GM12878 (cell line): ENCODE measurements at regions not wholly inside any gene's neighbourhood (a gene's known extent, or its start where the extent isn't known, plus 50 kb on each side); places are given as distances from the start of the nearest gene placed in this dataset.

Experiments
- ATAC-seq: fragments of 200-7000 bp; cut with Tn5 transposase; 3 replicates; pipeline ENCODE4 v1.9.1; 2020; ENCODE audit warnings: mild to moderate bottlenecking, moderate library complexity
- BruUV-seq: library from RNA; stranded (reverse); fragments of 400-500 nt; replicated peaks from 2 replicates; lab custom pipeline; 2021; lab: Mats Ljungman, UMichigan
- CTCF ChIA-PET: fragments of 300-600 bp; sonication (Branson Sonifier 250); formaldehyde crosslinking; extraction: SDS; loops from one replicate; lab custom pipeline; 2021; ENCODE audit warnings: inconsistent platforms; lab: Yijun Ruan, JAX
- POLR2A ChIA-PET: fragments of 350-600 bp; formaldehyde crosslinking; extraction: SDS; loops from one replicate; lab custom pipeline; 2021; ENCODE audit warnings: inconsistent platforms; lab: Charles Lee
- RAD21 ChIA-PET: fragments of 300-600 bp; sonication (Branson Sonifier 250); formaldehyde crosslinking; loops from one replicate; lab custom pipeline; 2023; ENCODE audit warnings: antibody characterized with exemption; ENCODE audit not compliant: unreplicated experiment; lab: Charles Lee
- SMC1A ChIA-PET: fragments of 300-600 bp; sonication (Branson Sonifier 250); formaldehyde crosslinking; loops from one replicate; lab custom pipeline; 2023; ENCODE audit not compliant: unreplicated experiment, uncharacterized antibody; lab: Charles Lee
- DNase-seq: peaks from one replicate; pipeline ENCODE4 v3.0.0-alpha.2; 2011; ENCODE audit warnings: low read depth, low spot score
- FAIRE-seq: peaks from 3 replicates; lab custom pipeline; 2011; peaks lifted over from hg19 to GRCh38; lab: Jason Lieb, UNC
- H2AFZ ChIP-seq: 2 replicates; pipeline ENCODE4 v1.6.0; 2011; ENCODE audit warnings: low read depth, low read length, control low read depth; ENCODE audit not compliant: control insufficient read depth
- H3K27ac ChIP-seq: 2 replicates; pipeline ENCODE4 v1.5.1; 2011; ENCODE audit warnings: control low read depth; ENCODE audit not compliant: control insufficient read depth, insufficient read depth
- H3K27me3 ChIP-seq, 2 experiments: replicated peaks in 1 of 2; 2 replicates each; pipeline versions ENCODE4 v1.6.0 to v1.6.1; 2011; ENCODE audit warnings: low read length in 1 of 2; ENCODE audit not compliant: control insufficient read depth in 2 of 2, insufficient read depth in 2 of 2
- H3K36me3 ChIP-seq, 2 experiments: 2 replicates each; pipeline ENCODE4 v1.5.1; 2011; ENCODE audit warnings: low read length in 1 of 2; ENCODE audit not compliant: control insufficient read depth in 2 of 2, insufficient read depth in 2 of 2
- H3K4me1 ChIP-seq: 2 replicates; pipeline ENCODE4 v1.6.1; 2011; ENCODE audit warnings: mild to moderate bottlenecking, low read length, moderate library complexity, mixed read lengths; ENCODE audit not compliant: control insufficient read depth, insufficient read depth
- H3K4me2 ChIP-seq: 2 replicates; pipeline ENCODE4 v1.6.0; 2011; ENCODE audit warnings: control low read depth; ENCODE audit not compliant: control insufficient read depth, insufficient read depth
- H3K4me3 ChIP-seq: fragments of 200-600 bp; sonication (generic); 2 replicates; pipeline ENCODE4 v1.5.1; 2016
- H3K79me2 ChIP-seq: 2 replicates; pipeline ENCODE4 v1.6.0; 2011; ENCODE audit warnings: low read length; ENCODE audit not compliant: control insufficient read depth, insufficient read depth
- H3K9ac ChIP-seq: 2 replicates; pipeline ENCODE4 v1.8.0; 2011; ENCODE audit warnings: low read length, control low read depth, mixed read lengths; ENCODE audit not compliant: control insufficient read depth, insufficient read depth
- H3K9me3 ChIP-seq: replicated peaks from 3 replicates; pipeline ENCODE4 v1.5.1; 2011; ENCODE audit warnings: mild to moderate bottlenecking, low read length; ENCODE audit not compliant: control insufficient read depth, insufficient read depth
- H4K20me1 ChIP-seq: 2 replicates; pipeline ENCODE4 v1.6.0; 2011; ENCODE audit not compliant: control insufficient read depth, insufficient read depth
- ATF2 ChIP-seq: IDR thresholded peaks from 2 replicates; pipeline ENCODE4 v1.6.1; 2012; ENCODE audit warnings: low read length, inconsistent platforms
- CREM ChIP-seq: IDR thresholded peaks from 2 replicates; pipeline ENCODE4 v1.6.1; 2014; ENCODE audit warnings: antibody characterized with exemption, low read depth
- E2F4 ChIP-seq: IDR thresholded peaks from 2 replicates; pipeline ENCODE4 v1.6.1; 2012; ENCODE audit warnings: low read depth, low read length, improper control_type of control experiment
- E4F1 ChIP-seq: fragments of 450-650 bp; IDR thresholded peaks from 2 replicates; pipeline ENCODE4 v1.6.1; 2018; ENCODE audit warnings: borderline replicate concordance, mild to moderate bottlenecking; ENCODE audit not compliant: partially characterized antibody
- MTA3 ChIP-seq: IDR thresholded peaks from 2 replicates; pipeline ENCODE4 v1.6.1; 2012; ENCODE audit warnings: low read length, inconsistent platforms, borderline replicate concordance
- POU2F2 ChIP-seq: IDR thresholded peaks from 3 replicates; pipeline ENCODE4 v1.6.1; 2011; ENCODE audit warnings: low read depth, mild to moderate bottlenecking, low read length, borderline replicate concordance
- RELA ChIP-seq: fragments of 450-650 bp; IDR thresholded peaks from 2 replicates; pipeline ENCODE4 v1.8.0; 2014; ENCODE audit warnings: borderline replicate concordance; ENCODE audit not compliant: partially characterized antibody
- RFX5 ChIP-seq: IDR thresholded peaks from 2 replicates; pipeline ENCODE4 v1.6.1; 2011; ENCODE audit warnings: low read depth, low read length, improper control_type of control experiment
- SREBF2 ChIP-seq: IDR thresholded peaks from 2 replicates; pipeline ENCODE4 v1.6.1; 2012; ENCODE audit warnings: mild to moderate bottlenecking, low read length
- ZBED1 ChIP-seq: IDR thresholded peaks from 2 replicates; pipeline ENCODE4 v1.6.1; 2016; ENCODE audit warnings: borderline replicate concordance
- WGBS: methylation state at CpG from one replicate; pipeline ENCODE4 v1.1.6; 2016; ENCODE audit warnings: low lambda C conversion rate; ENCODE audit not compliant: insufficient replicate concordance, insufficient coverage; ENCODE audit errors: missing lambda C conversion rate; 5-methylcytosine and 5-hydroxymethylcytosine counted together
- in situ Hi-C: fragments of 300-500 bp; cut with MboI; formaldehyde crosslinking; loops from 9 replicates; pipeline ENCODE4 v1.14.3; 2018; ENCODE audit warnings: mixed read lengths
- intact Hi-C: fragments of 100-400 bp; cut with micrococcal nuclease; formaldehyde crosslinking; loops from one replicate; pipeline ENCODE4 v1.14.2; 2022; ENCODE audit not compliant: unreplicated experiment

- TF ChIP-seq E4F1, result no peak
- TF ChIP-seq ZBED1, result no peak
- no peak for TF ChIP-seq ATF2
- TF ChIP-seq CREM, result no peak
- TF ChIP-seq, all 136 proteins: peak for 0
These were observed 175.2 kb downstream of the ALDH1A2 start (continued) for GRCh38 chr15:57890351-57890750.

GRCh38 chr15:57890878-57891277 lies 174.6 kb downstream of the ALDH1A2 start:
- no peak overlapping the region for H3K4me2 ChIP-seq
- H3K27ac ChIP-seq, result no peak overlapping the region
- 3% methylated on average over 3 of the region's 3 CpGs for WGBS
- no peaks in the 10 kb centered on the region for H3K9me3 ChIP-seq
- no peak for TF ChIP-seq SREBF2
- TF ChIP-seq RFX5, result no peak
- TF ChIP-seq POU2F2, result no peak
- no peak for TF ChIP-seq RELA
- no peak for TF ChIP-seq E2F4
- no peak for TF ChIP-seq MTA3
- DNase-seq (no peak), ATAC-seq (no peak), FAIRE-seq (no peak)
- H3K9ac ChIP-seq, result no peak overlapping the region
- intact Hi-C loops, result no loop called here
- H3K4me3 ChIP-seq, result no peak overlapping the region
- POLR2A ChIA-PET, result no interaction called here
- H3K79me2 ChIP-seq, result no peaks in the 10 kb centered on the region
- BruUV-seq, result no TSS peak
- no peak overlapping the region for H2AFZ ChIP-seq
- no peaks in the 10 kb centered on the region for H3K4me1 ChIP-seq
- no peaks in the 10 kb centered on the region for H3K36me3 ChIP-seq
- RAD21 ChIA-PET, result no interaction called here
- H3K27me3 ChIP-seq, result no peaks in the 10 kb centered on the region; a peak in 1 of 4 replicates
- SMC1A ChIA-PET, result no interaction called here
- no peaks in the 10 kb centered on the region for H4K20me1 ChIP-seq
- CTCF ChIA-PET, result interaction anchor here (0.8 to 1.4 kb wide), 2 partner anchors 11 to 29 kb away, joined by 3 to 5 read pairs; no protein-coding TSS in a partner anchor
- in situ Hi-C loops, result no loop called here
